ENCODE measurements at regions not wholly inside any gene's neighbourhood (a gene's known extent, or its start where the extent isn't known, plus 50 kb on each side); places are given as distances from the start of the nearest gene placed in this dataset.

- TF ChIP-seq, protein P1, sequence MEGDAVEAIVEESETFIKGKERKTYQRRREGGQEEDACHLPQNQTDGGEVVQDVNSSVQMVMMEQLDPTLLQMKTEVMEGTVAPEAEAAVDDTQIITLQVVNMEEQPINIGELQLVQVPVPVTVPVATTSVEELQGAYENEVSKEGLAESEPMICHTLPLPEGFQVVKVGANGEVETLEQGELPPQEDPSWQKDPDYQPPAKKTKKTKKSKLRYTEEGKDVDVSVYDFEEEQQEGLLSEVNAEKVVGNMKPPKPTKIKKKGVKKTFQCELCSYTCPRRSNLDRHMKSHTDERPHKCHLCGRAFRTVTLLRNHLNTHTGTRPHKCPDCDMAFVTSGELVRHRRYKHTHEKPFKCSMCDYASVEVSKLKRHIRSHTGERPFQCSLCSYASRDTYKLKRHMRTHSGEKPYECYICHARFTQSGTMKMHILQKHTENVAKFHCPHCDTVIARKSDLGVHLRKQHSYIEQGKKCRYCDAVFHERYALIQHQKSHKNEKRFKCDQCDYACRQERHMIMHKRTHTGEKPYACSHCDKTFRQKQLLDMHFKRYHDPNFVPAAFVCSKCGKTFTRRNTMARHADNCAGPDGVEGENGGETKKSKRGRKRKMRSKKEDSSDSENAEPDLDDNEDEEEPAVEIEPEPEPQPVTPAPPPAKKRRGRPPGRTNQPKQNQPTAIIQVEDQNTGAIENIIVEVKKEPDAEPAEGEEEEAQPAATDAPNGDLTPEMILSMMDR (optimal IDR thresholded peaks at IDR 0.05 in 1 of 3, IDR thresholded peaks at IDR 0.05 in 1 of 3, conservative IDR thresholded peaks at IDR 0.05 in 1 of 3; ENCODE audit: extremely low read depth in 1 of 3, insufficient read depth in 2 of 3, low read length in 3 of 3): no peak
- TF ChIP-seq EZH2 (IDR thresholded peaks at IDR 0.05; ENCODE audit: low read length): no peak
Observed at GRCh38 chr7:119925581-119926289, 347.2 kb upstream of the KCND2 start.

All from keratinocyte (primary cell).